Thymus (tissue), 11 donors: ENCODE measurements at regions not wholly inside any gene's neighbourhood (a gene's known extent, or its start where the extent isn't known, plus 50 kb on each side); places are given as distances from the start of the nearest gene placed in this dataset.
"Not testable (repeated sequence)": the region's sequence is repeated elsewhere in the genome, so short reads cannot be mapped to it uniquely, and the experiment has no call there.

Experiments
- DNase-seq, 9 donors: peaks; one replicate each; pipeline ENCODE4 v3.0.0-alpha.2; 2013; ENCODE audit warnings: low spot score in 9 of 9, low read depth in 6 of 9, missing footprints in 1 of 9
- H3K27ac ChIP-seq, 2 donors: one replicate each; pipeline ENCODE4 v1.5.1; 2013; ENCODE audit warnings: control low read depth in 1 of 2, low read depth in 1 of 2, low read length in 1 of 2, mild to moderate bottlenecking in 1 of 2, moderate library complexity in 1 of 2
- H3K27me3 ChIP-seq, 2 donors: one replicate each; pipeline ENCODE4 v1.5.1; 2013; ENCODE audit warnings: low read length in 1 of 2; ENCODE audit not compliant: control insufficient read depth in 2 of 2, insufficient read depth in 1 of 2
- H3K36me3 ChIP-seq, 2 donors: one replicate each; pipeline ENCODE4 v1.5.1; 2013; ENCODE audit warnings: low read length in 1 of 2, mild to moderate bottlenecking in 1 of 2, moderate library complexity in 1 of 2; ENCODE audit not compliant: control insufficient read depth in 2 of 2, insufficient read depth in 2 of 2
- H3K4me1 ChIP-seq, 2 donors: one replicate each; pipeline ENCODE4 v1.5.1; 2013; ENCODE audit warnings: low read length in 2 of 2; ENCODE audit not compliant: control insufficient read depth in 2 of 2, insufficient read depth in 2 of 2
- H3K4me3 ChIP-seq, 2 donors: one replicate each; pipeline ENCODE4 v1.5.1; 2013; ENCODE audit warnings: low read length in 2 of 2, control low read depth in 1 of 2, mild to moderate bottlenecking in 1 of 2
- H3K9me3 ChIP-seq, 2 donors: one replicate each; pipeline ENCODE4 v1.5.1; 2013; ENCODE audit warnings: low read length in 1 of 2, mild to moderate bottlenecking in 1 of 2; ENCODE audit not compliant: control insufficient read depth in 2 of 2, insufficient read depth in 1 of 2
- WGBS: extraction: QIAGEN DNeasy Blood & Tissue Kit; methylation state at CpG from one replicate; pipeline ENCODE4 v1.1.7; 2013; 5-methylcytosine and 5-hydroxymethylcytosine counted together
- donor health status: healthy.

DNA sequence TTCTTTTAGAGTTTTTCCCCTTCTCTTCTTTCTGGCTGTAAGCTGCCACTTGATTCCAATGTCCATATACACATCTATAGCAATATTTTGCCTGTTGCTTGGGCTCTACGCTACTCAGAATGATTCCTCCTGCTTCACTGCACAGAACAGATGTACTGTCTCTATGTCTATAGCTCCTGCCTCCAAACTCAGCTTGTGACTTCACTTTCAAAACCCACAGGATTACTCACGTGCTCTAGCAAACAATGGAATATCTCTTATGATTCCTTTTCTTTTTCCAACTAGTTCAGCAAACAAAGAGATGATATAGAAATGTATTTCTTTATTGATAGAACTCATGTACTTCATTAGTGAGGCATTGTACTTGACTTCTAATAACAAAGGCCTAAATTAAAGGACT lies 80.5 kb upstream of the SOX13 start:
- no peak overlapping the region for H3K4me3 ChIP-seq
- H3K27me3 ChIP-seq = peaks cover 0 to 3% of the 10 kb centered on the region in 2 donors
- H3K27ac ChIP-seq = no peak overlapping the region
- H3K9me3 ChIP-seq = no peaks in the 10 kb centered on the region
- H3K4me1 ChIP-seq = no peaks in the 10 kb centered on the region
- 94% methylated on average over 2 of the region's 2 CpGs for WGBS
- no peak for DNase-seq
- no peaks in the 10 kb centered on the region for H3K36me3 ChIP-seq

- H3K9me3 ChIP-seq = no peaks in the 10 kb centered on the region
- no peak overlapping the region for H3K27ac ChIP-seq
- H3K4me1 ChIP-seq = no peaks in the 10 kb centered on the region
- DNase-seq = no peak
- no peak overlapping the region for H3K4me3 ChIP-seq
- H3K27me3 ChIP-seq = peaks cover 0 to 3% of the 10 kb centered on the region in 2 donors
- no peaks in the 10 kb centered on the region for H3K36me3 ChIP-seq
- WGBS = 88% methylated on average over 5 of the region's 5 CpGs
Observed at GRCh38 chr1:203993256-203993655, 79.7 kb upstream of the SOX13 start.

DNA sequence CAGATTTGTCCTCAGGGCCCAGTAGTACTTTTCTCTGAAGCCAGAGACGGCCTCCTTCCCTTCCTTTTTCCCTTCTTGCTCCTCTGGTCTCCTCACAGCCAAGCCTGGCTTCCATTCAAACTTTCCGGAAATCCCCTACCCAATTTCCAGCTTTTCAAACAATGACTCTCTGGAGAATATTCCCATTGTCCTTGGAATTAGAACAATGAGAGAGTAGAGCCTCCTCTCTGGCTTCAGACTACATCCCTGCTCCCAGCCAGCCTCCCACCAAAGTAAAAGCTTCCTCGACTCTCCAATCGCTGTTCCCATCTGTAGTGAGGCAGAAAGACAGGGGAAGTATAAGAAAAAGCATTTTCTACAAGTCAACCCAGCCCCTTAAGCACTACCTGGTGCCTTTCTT lies 77.7 kb upstream of the SOX13 start:
- H3K27me3 ChIP-seq = peaks cover 0 to 3% of the 10 kb centered on the region in 2 donors
- no peaks in the 10 kb centered on the region for H3K36me3 ChIP-seq
- H3K4me1 ChIP-seq = no peaks in the 10 kb centered on the region
- no peak overlapping the region for H3K27ac ChIP-seq
- H3K4me3 ChIP-seq = no peak overlapping the region
- DNase-seq = no peak
- 38% methylated on average over 4 of the region's 4 CpGs for WGBS
- no peaks in the 10 kb centered on the region for H3K9me3 ChIP-seq

DNA sequence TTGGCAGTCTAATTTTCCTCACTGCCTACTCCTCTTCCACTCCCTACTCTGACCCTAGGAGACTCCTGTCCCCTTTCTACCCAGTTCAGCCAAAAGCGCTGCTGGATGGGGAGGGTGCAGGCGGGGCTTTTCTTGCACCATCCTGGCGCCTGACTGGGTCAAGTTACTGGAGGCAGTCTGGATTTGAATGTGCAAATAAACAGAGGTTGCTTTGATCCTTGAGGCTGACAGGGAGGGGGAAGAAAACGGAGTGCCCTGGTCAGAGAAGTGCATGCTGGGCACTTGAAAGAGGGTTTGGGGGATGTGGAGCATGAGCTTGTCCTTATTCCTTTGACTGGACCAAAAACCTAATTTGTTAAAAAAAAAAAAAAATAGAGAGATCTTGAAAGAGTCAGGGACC lies 76.8 kb upstream of the SOX13 start:
- no peak for DNase-seq
- Histone ChIP-seq H3K4me3 (no peak overlapping the region), H3K9me3 (no peaks in the 10 kb centered on the region), H3K27me3 (peaks cover 0 to 3% of the 10 kb centered on the region in 2 donors), H3K4me1 (no peaks in the 10 kb centered on the region), H3K36me3 (no peaks in the 10 kb centered on the region), H3K27ac (no peak overlapping the region)
- 70% methylated on average over 4 of the region's 4 CpGs for WGBS

DNA sequence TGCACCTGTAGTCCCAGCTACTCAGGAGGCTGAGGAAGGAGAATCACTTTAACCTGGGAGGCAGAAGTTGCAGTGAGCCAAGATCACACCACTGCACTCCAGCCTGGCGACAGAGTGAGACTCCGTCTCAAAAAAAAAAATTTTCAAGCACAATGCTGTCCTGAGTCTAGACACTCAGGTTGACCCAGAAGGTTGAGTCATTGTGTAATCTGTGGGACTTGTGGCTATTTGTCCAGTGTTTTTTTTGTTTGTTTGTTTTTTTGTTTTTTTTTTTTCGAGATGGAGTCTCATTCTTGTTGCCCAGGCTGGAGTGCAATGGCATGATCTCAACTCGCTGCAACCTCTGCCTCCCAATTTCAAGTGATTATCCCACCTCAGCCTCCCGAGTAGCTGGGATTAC lies 74.3 kb upstream of the SOX13 start:
- 97% methylated on average over 5 of the region's 5 CpGs for WGBS
- not testable (repeated sequence) for H3K4me3 ChIP-seq, H3K27ac ChIP-seq, H3K9me3 ChIP-seq, H3K4me1 ChIP-seq, DNase-seq, H3K27me3 ChIP-seq, H3K36me3 ChIP-seq

- Histone ChIP-seq H3K4me3 (no peak overlapping the region), H3K4me1 (no peaks in the 10 kb centered on the region), H3K9me3 (no peaks in the 10 kb centered on the region)
Observed at GRCh38 chr1:203999618-204000017, 73.3 kb upstream of the SOX13 start.

DNA sequence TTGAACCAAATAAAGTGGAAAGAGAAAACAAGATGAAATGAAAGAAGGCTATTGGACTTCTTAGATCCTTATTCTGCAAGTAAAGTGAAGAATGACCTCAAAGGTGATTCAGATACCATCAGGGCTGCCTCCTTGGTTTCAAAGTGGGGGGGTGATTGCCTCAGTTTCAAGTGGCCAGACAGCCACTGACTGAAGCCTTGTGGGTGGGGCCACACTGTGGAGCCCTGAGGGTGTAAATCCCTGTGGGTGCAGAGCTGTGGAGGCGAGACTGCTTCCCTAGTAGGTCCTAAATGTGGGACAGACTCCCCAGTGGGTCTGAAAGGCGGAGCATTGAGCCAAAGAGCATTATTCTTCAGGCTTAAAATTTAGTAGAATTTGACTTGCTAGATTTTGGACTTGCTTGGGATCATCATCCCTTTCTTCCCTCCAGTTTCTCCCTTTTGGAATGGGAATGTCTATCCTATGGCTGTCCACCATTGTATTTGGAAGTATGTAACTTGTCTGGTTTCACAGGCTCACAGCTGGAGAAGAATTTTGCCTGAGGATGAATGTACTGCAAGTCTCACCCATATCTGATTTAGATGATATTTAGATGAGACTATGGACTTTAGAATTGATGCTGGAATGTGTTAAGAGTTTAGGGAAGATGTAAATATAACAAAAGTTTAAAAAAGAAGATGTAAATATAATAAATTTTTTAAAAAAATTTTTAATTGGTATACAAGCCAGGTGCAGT lies 71.6 kb upstream of the SOX13 start:
- no peaks in the 10 kb centered on the region for H3K9me3 ChIP-seq
- DNase-seq = no peak
- no peaks in the 10 kb centered on the region for H3K4me1 ChIP-seq
- no peak overlapping the region for H3K4me3 ChIP-seq
- no peak overlapping the region for H3K27ac ChIP-seq
- H3K36me3 ChIP-seq = no peaks in the 10 kb centered on the region
- WGBS = 93% methylated on average over 2 of the region's 2 CpGs
- no peaks in the 10 kb centered on the region for H3K27me3 ChIP-seq

More at GRCh38 chr1:203999618-204000017, 73.3 kb upstream of the SOX13 start:
- no peaks in the 10 kb centered on the region for H3K36me3 ChIP-seq
- H3K27ac ChIP-seq = no peak overlapping the region
- H3K27me3 ChIP-seq = peaks cover 0 to 3% of the 10 kb centered on the region in 2 donors
- no peak for DNase-seq

DNA sequence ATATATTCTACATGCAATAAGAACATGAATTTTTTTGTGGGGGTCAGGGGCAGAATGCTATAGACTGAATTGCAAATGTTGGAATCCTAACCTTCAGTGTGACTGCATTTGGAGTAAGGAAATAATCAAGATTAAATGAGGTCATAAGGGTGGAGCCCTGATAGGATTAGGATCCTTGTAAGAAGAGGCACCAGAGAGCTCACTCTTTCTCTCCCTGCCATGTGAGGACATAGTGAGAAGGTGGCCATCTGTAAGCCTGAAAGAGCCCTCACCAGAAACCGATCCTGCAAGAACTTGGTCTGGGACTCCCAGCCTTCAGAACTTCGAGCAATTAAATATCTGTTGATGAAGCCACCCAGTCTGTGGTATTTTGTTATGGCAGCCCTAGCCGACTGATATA lies 70.3 kb upstream of the SOX13 start:
- H3K27ac ChIP-seq = no peak overlapping the region
- 71% methylated on average over 3 of the region's 3 CpGs for WGBS
- H3K9me3 ChIP-seq = no peaks in the 10 kb centered on the region

GRCh38 chr1:204003536-204003935 lies 69.4 kb upstream of the SOX13 start:
- Histone ChIP-seq H3K36me3 (no peaks in the 10 kb centered on the region), H3K27ac (no peak overlapping the region), H3K27me3 (no peaks in the 10 kb centered on the region), H3K4me1 (no peaks in the 10 kb centered on the region), H3K4me3 (no peak overlapping the region), H3K9me3 (no peaks in the 10 kb centered on the region)
- DNase-seq = no peak
- WGBS = 97% methylated on average over 1 of the region's 1 CpG

More for the DNA sequence above, 70.3 kb upstream of the SOX13 start:
- no peak overlapping the region for H3K4me3 ChIP-seq
- DNase-seq = no peak
- no peaks in the 10 kb centered on the region for H3K27me3 ChIP-seq
- no peaks in the 10 kb centered on the region for H3K36me3 ChIP-seq
- H3K4me1 ChIP-seq = no peaks in the 10 kb centered on the region
